ENCODE measurements at regions not wholly inside any gene's neighbourhood (a gene's known extent, or its start where the extent isn't known, plus 50 kb on each side); places are given as distances from the start of the nearest gene placed in this dataset.
"Not testable (repeated sequence)": the region's sequence is repeated elsewhere in the genome, so short reads cannot be mapped to it uniquely, and the experiment has no call there.

GRCh38 chr3:163213838-163214237, 1717.2 kb downstream of the OTOL1 start:
- no peak for DNase-seq (ENCODE audit: low read depth)

GRCh38 chr3:163196815-163197374, 1700.3 kb downstream of the OTOL1 start:
- no peak for DNase-seq (ENCODE audit: low read depth)

GRCh38 chr3:163196245-163196644, 1699.6 kb downstream of the OTOL1 start:
- no peak for DNase-seq (ENCODE audit: low read depth)

GRCh38 chr3:163185721-163186350, 1689.2 kb downstream of the OTOL1 start:
- no peak for DNase-seq (ENCODE audit: low read depth)

GRCh38 chr3:163175970-163176369, 1679.4 kb downstream of the OTOL1 start:
- no peak for DNase-seq (ENCODE audit: low read depth)

- not testable (repeated sequence) for DNase-seq (ENCODE audit: low read depth)
Measured at GRCh38 chr3:163172513-163172912, 1675.9 kb downstream of the OTOL1 start.

GRCh38 chr3:163166197-163166596, 1669.6 kb downstream of the OTOL1 start:
- no peak for DNase-seq (ENCODE audit: low read depth)

GRCh38 chr3:163159306-163159705, 1662.7 kb downstream of the OTOL1 start:
- no peak for DNase-seq (ENCODE audit: low read depth)

GRCh38 chr3:163139600-163139999, 1643.0 kb downstream of the OTOL1 start:
- no peak for DNase-seq (ENCODE audit: low read depth)

- DNase-seq (ENCODE audit: low read depth): no peak
Measured at GRCh38 chr3:163138258-163138657, 1641.7 kb downstream of the OTOL1 start.

- no peak for DNase-seq (ENCODE audit: low read depth)
Measured at GRCh38 chr3:163132111-163132510, 1635.5 kb downstream of the OTOL1 start.

- no peak for DNase-seq (ENCODE audit: low read depth)
Measured at GRCh38 chr3:163129287-163129686, 1632.7 kb downstream of the OTOL1 start.

- DNase-seq (ENCODE audit: low read depth): no peak
Measured at GRCh38 chr3:163126115-163126514, 1629.5 kb downstream of the OTOL1 start.
